ENCODE measurements at regions not wholly inside any gene's neighbourhood (a gene's known extent, or its start where the extent isn't known, plus 50 kb on each side); places are given as distances from the start of the nearest gene placed in this dataset.
A peak's percentile ranks its signal among the peaks of the same experiment; 100 is the strongest.

GRCh38 chr13:93108111-93108601, 118.5 kb upstream of the GPC6 start (continued):
- TF ChIP-seq, protein P1, sequence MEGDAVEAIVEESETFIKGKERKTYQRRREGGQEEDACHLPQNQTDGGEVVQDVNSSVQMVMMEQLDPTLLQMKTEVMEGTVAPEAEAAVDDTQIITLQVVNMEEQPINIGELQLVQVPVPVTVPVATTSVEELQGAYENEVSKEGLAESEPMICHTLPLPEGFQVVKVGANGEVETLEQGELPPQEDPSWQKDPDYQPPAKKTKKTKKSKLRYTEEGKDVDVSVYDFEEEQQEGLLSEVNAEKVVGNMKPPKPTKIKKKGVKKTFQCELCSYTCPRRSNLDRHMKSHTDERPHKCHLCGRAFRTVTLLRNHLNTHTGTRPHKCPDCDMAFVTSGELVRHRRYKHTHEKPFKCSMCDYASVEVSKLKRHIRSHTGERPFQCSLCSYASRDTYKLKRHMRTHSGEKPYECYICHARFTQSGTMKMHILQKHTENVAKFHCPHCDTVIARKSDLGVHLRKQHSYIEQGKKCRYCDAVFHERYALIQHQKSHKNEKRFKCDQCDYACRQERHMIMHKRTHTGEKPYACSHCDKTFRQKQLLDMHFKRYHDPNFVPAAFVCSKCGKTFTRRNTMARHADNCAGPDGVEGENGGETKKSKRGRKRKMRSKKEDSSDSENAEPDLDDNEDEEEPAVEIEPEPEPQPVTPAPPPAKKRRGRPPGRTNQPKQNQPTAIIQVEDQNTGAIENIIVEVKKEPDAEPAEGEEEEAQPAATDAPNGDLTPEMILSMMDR (IDR thresholded peaks at IDR 0.05): no peak
- no peak for TF ChIP-seq EZH2phosphoT487 (IDR thresholded peaks at IDR 0.05; ENCODE audit: borderline replicate concordance, low read depth)
- no peak for TF ChIP-seq NRF1 (IDR thresholded peaks at IDR 0.05; ENCODE audit: low read depth, low read length)
- TF ChIP-seq TCF12 (IDR thresholded peaks at IDR 0.05): peak; percentile 65
- TF ChIP-seq RAD21 (IDR thresholded peaks at IDR 0.05; ENCODE audit: low read length): peak; percentile 10; the same call in 1 of the 2 replicates
- TF ChIP-seq, protein P2, sequence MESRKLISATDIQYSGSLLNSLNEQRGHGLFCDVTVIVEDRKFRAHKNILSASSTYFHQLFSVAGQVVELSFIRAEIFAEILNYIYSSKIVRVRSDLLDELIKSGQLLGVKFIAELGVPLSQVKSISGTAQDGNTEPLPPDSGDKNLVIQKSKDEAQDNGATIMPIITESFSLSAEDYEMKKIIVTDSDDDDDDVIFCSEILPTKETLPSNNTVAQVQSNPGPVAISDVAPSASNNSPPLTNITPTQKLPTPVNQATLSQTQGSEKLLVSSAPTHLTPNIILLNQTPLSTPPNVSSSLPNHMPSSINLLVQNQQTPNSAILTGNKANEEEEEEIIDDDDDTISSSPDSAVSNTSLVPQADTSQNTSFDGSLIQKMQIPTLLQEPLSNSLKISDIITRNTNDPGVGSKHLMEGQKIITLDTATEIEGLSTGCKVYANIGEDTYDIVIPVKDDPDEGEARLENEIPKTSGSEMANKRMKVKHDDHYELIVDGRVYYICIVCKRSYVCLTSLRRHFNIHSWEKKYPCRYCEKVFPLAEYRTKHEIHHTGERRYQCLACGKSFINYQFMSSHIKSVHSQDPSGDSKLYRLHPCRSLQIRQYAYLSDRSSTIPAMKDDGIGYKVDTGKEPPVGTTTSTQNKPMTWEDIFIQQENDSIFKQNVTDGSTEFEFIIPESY (IDR thresholded peaks at IDR 0.05; ENCODE audit: borderline replicate concordance, low read depth): no peak
- TF ChIP-seq EP300 (IDR thresholded peaks at IDR 0.05; ENCODE audit: borderline replicate concordance in 1 of 2, low read depth in 1 of 2, low read length in 1 of 2): peak; percentile 18 to 93; a peak in 2 of 4 replicates

- 75% methylated on average over 1 of the region's 1 CpG for WGBS (ENCODE audit: low lambda C conversion rate)
- no peaks in the 10 kb centered on the region for H3K9me2 ChIP-seq
These were observed 109.8 kb upstream of the GPC6 start for GRCh38 chr13:93116809-93117208.

More at GRCh38 chr13:93116809-93117208, 109.8 kb upstream of the GPC6 start:
- H3K9me3 ChIP-seq: no peaks in the 10 kb centered on the region
- H3K79me2 ChIP-seq (ENCODE audit: insufficient read depth): no peaks in the 10 kb centered on the region
- CTCF ChIA-PET: interaction anchor here (1.0 to 1.8 kb wide), 5 partner anchors 18 to 1170 kb away, joined by 3 to 4 read pairs (median 4); no protein-coding TSS in a partner anchor
- H3K4me3 ChIP-seq (ENCODE audit: low read depth in 2 of 2, low read length in 1 of 2): no peak overlapping the region; a peak in 1 of 4 replicates
- no peak overlapping the region for H3K4me2 ChIP-seq
- H3F3A ChIP-seq (replicated peaks; ENCODE audit: insufficient read depth): no peaks in the 10 kb centered on the region
- no peak overlapping the region for H2AFZ ChIP-seq (ENCODE audit: low read depth)
- POLR2A ChIA-PET: no interaction called here
- DNase-seq: peak; percentile 26
- no peaks in the 10 kb centered on the region for H3K36me3 ChIP-seq (replicated peaks in 1 of 2; ENCODE audit: control insufficient read depth in 1 of 2, insufficient read depth in 2 of 2, low read length in 1 of 2)
- H3K4me1 ChIP-seq (ENCODE audit: control insufficient read depth in 1 of 2, insufficient read depth in 2 of 2, low read depth in 1 of 2, low read length in 1 of 2): no peaks in the 10 kb centered on the region; a peak in 1 of 4 replicates
- TF ChIP-seq, protein P1 (IDR thresholded peaks at IDR 0.05): 0 out of 2 replicates have a peak, but pooled peaks have one; percentile 18
- no peak for TF ChIP-seq JUND (IDR thresholded peaks at IDR 0.05)
- peak; percentile 27; the same call in 1 of the 2 replicates for TF ChIP-seq SMC3 (IDR thresholded peaks at IDR 0.05; ENCODE audit: low read depth, low read length)
- TF ChIP-seq, protein P3, sequence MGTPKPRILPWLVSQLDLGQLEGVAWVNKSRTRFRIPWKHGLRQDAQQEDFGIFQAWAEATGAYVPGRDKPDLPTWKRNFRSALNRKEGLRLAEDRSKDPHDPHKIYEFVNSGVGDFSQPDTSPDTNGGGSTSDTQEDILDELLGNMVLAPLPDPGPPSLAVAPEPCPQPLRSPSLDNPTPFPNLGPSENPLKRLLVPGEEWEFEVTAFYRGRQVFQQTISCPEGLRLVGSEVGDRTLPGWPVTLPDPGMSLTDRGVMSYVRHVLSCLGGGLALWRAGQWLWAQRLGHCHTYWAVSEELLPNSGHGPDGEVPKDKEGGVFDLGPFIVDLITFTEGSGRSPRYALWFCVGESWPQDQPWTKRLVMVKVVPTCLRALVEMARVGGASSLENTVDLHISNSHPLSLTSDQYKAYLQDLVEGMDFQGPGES (IDR thresholded peaks at IDR 0.05; ENCODE audit: low read depth, low read length): no peak
- peak; percentile 71 for TF ChIP-seq RAD21 (IDR thresholded peaks at IDR 0.05; ENCODE audit: low read length)
- TF ChIP-seq, protein P4, sequence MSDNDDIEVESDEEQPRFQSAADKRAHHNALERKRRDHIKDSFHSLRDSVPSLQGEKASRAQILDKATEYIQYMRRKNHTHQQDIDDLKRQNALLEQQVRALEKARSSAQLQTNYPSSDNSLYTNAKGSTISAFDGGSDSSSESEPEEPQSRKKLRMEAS (IDR thresholded peaks at IDR 0.05; ENCODE audit: low read depth): no peak
- H3K9ac ChIP-seq: no peak overlapping the region
- H4K20me1 ChIP-seq (ENCODE audit: insufficient read depth): no peaks in the 10 kb centered on the region
- H3K27me3 ChIP-seq (ENCODE audit: insufficient read depth): no peaks in the 10 kb centered on the region
- H3K27ac ChIP-seq (ENCODE audit: low read depth in 2 of 2, low read length in 1 of 2): no peak overlapping the region

Measured in SK-N-SH (cell line).